Astrocyte of the cerebellum (primary cell): ENCODE measurements at regions not wholly inside any gene's neighbourhood (a gene's known extent, or its start where the extent isn't known, plus 50 kb on each side); places are given as distances from the start of the nearest gene placed in this dataset.
"Not testable (repeated sequence)": the region's sequence is repeated elsewhere in the genome, so short reads cannot be mapped to it uniquely, and the experiment has no call there.

ENCODE experiments used
- DNase-seq: peaks from one replicate; pipeline ENCODE4 v3.0.0-alpha.2; 2011; ENCODE audit warnings: low read depth
- H3K4me3 ChIP-seq: 2 replicates; pipeline ENCODE4 v1.5.1; 2011; ENCODE audit warnings: mild to moderate bottlenecking, low read depth, low read length, moderate library complexity
- CTCF ChIP-seq: IDR thresholded peaks from 2 replicates; pipeline ENCODE4 v1.5.1; 2012; ENCODE audit warnings: low read length, low read depth, moderate library complexity, mild to moderate bottlenecking; ENCODE audit errors: missing control alignments
- in situ Hi-C: cut with HindIII; loops from 2 replicates; pipeline ENCODE4 v1.10.0; 2017; ENCODE audit warnings: low sequenced_read_pairs

DNA sequence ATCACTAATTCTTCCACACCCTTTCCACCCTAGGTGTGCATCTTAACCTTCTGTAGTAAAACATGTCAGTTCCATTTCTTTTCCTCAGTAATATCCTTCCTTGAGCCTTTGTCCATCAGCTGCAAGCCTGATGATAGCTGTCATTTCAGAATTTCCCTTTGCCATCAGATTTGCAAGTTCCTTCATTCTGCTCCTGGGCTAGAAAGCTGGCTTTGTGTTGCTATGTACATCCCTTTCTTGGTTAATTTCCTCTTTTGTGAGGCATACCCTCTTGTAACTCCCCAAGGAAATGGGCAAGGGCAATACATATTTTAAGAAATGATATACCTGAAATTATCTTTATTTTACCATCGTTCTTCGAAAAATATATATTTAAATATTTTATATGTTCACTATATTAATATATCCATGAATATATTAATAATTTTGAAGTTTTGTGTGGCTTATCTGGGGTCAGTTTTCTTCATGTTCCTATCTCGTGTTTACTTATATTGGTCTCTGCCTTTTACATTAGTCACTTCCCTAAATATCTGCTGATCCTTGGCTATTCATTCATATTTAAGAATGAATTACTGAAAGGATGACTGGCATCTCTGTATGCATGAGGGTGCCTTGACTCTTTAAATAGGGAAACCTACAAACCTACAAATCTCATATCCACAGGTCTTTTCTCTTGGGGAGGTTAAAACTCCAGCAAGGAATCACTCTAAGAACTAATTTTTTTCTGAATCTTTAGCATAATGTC lies 143.8 kb downstream of the ZNF22 start:
- no peak for DNase-seq

DNA sequence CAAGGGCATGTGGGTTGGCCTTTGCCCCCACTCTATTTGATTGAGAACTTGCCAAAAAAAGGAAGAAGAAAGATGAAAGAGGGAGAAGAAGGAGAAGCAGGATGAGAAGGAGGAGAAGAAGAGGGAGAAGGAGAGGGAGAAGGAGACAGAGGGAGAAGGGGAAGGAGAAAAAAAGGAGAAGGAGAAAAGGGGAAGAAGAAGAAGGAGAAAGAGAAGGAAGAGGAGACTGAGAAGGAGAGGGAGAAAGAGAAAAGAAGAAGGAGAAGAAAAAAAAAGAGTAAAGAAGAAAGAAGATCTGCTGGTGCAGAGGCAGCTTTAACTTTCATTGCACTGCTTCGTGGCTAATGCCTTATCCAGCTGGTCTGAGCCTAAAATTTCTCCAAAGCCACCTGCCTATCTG lies 144.4 kb downstream of the ZNF22 start:
- DNase-seq, H3K4me3 ChIP-seq, in situ Hi-C loops: not testable (repeated sequence)

More for the DNA sequence above, 143.8 kb downstream of the ZNF22 start:
- no peak overlapping the region for H3K4me3 ChIP-seq
- in situ Hi-C loops: no loop called here
- no peak for TF ChIP-seq CTCF

- in situ Hi-C loops: no loop called here
- no peak for DNase-seq
- TF ChIP-seq CTCF: no peak
- H3K4me3 ChIP-seq: no peak overlapping the region
Observed at GRCh38 chr10:45147000-45147399, 146.3 kb downstream of the ZNF22 start.

- in situ Hi-C loops: no loop called here
- no peak for TF ChIP-seq CTCF
- no peak overlapping the region for H3K4me3 ChIP-seq
- no peak for DNase-seq
Observed at GRCh38 chr10:45150997-45151396, 150.3 kb downstream of the ZNF22 start.

GRCh38 chr10:45151467-45152214 lies 150.9 kb downstream of the ZNF22 start:
- H3K4me3 ChIP-seq: no peak overlapping the region
- no peak for TF ChIP-seq CTCF
- no peak for DNase-seq
- in situ Hi-C loops: no loop called here

DNA sequence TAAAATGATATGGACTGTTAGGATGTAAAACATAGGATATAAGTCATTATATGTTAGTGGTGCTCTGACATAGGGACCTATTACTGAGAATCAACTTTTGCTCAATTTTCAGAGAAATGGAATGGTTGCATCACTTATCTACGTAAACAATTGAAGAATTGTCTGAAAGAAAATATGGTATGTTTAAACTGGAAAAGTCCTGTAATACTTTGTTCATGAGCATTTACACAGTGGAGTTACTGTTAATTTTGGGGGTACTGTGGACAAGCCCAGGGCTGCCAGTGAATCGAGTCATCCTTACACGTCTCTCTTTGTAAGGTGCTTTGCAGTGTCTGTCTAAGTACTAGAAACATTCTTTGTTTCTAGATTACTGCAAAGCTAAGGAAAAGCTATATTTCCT lies 152.0 kb downstream of the ZNF22 start:
- no peak overlapping the region for H3K4me3 ChIP-seq
- no peak for DNase-seq
- in situ Hi-C loops: no loop called here
- no peak for TF ChIP-seq CTCF

- H3K4me3 ChIP-seq: no peak overlapping the region
- no peak for DNase-seq
- no peak for TF ChIP-seq CTCF
- in situ Hi-C loops: no loop called here
Observed at GRCh38 chr10:45154502-45154901, 153.8 kb downstream of the ZNF22 start.
